Upper lobe of right lung (tissue), 1 donor: ENCODE measurements at regions not wholly inside any gene's neighbourhood (a gene's known extent, or its start where the extent isn't known, plus 50 kb on each side); places are given as distances from the start of the nearest gene placed in this dataset.
"Not testable (repeated sequence)": the region's sequence is repeated elsewhere in the genome, so short reads cannot be mapped to it uniquely, and the experiment has no call there.

Experiments
- ATAC-seq: fragments of 200-7000 bp; cut with Tn5 transposase; one replicate; pipeline ENCODE4 v1.9.1; 2020; ENCODE audit warnings: mild to moderate bottlenecking, moderate library complexity
- DNase-seq: peaks from one replicate; pipeline ENCODE4 v3.0.0-alpha.2; 2020
- H3K27ac ChIP-seq: fragments of 200-600 bp; one replicate; pipeline ENCODE4 v1.8.0; 2022
- H3K27me3 ChIP-seq: fragments of 200-600 bp; one replicate; pipeline ENCODE4 v1.8.0; 2022; ENCODE audit warnings: mild to moderate bottlenecking
- H3K36me3 ChIP-seq: fragments of 200-600 bp; one replicate; pipeline ENCODE4 v1.8.0; 2022
- H3K4me1 ChIP-seq: fragments of 200-600 bp; one replicate; pipeline ENCODE4 v1.8.0; 2022
- H3K4me3 ChIP-seq: fragments of 200-600 bp; one replicate; pipeline ENCODE4 v1.8.0; 2022; ENCODE audit warnings: mild to moderate bottlenecking
- H3K9me3 ChIP-seq: fragments of 200-600 bp; one replicate; pipeline ENCODE4 v1.8.0; 2022
- intact Hi-C: fragments of 100-400 bp; cut with DNase I; formaldehyde crosslinking; loops from one replicate; pipeline ENCODE4 v1.11.0; 2022
- TF ChIP-seq, protein P1 (sequence below): fragments of 200-600 bp; IDR thresholded peaks from one replicate; pipeline ENCODE4 v1.8.0; 2022; ENCODE audit warnings: antibody characterized with exemption
- donor health status: DM: no; HTN: yes; CAD: no; lungs with severe emphysema.

DNA sequence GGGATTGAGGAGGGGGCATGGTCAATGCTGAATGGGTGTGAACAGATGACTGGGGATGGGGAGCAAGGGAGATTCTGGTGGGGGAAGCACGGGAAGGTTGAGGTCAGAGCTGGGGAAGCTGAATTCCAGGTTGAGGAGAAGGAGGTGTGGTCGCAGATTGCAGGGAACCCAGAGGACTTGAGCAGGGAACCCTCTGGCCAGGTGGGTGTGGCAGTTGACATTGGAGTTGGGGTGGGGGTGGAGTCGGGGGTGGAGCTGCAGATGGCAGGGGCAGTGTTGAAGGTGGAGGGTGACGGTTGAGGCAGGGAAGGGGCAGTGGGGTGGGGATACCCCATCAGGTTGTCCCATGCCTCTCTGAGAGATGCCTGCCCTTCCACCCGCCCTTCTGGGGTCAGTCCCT, 94.7 kb downstream of the WTIP start:
- intact Hi-C loops = no loop called here
- no peaks in the 10 kb centered on the region for H3K4me1 ChIP-seq
- H3K27me3 ChIP-seq = no peaks in the 10 kb centered on the region
- no peak for DNase-seq
- no peak overlapping the region for H3K4me3 ChIP-seq
- no peak for ATAC-seq
- H3K36me3 ChIP-seq = no peaks in the 10 kb centered on the region
- H3K27ac ChIP-seq = no peak overlapping the region
- no peaks in the 10 kb centered on the region for H3K9me3 ChIP-seq
- TF ChIP-seq, protein P1, sequence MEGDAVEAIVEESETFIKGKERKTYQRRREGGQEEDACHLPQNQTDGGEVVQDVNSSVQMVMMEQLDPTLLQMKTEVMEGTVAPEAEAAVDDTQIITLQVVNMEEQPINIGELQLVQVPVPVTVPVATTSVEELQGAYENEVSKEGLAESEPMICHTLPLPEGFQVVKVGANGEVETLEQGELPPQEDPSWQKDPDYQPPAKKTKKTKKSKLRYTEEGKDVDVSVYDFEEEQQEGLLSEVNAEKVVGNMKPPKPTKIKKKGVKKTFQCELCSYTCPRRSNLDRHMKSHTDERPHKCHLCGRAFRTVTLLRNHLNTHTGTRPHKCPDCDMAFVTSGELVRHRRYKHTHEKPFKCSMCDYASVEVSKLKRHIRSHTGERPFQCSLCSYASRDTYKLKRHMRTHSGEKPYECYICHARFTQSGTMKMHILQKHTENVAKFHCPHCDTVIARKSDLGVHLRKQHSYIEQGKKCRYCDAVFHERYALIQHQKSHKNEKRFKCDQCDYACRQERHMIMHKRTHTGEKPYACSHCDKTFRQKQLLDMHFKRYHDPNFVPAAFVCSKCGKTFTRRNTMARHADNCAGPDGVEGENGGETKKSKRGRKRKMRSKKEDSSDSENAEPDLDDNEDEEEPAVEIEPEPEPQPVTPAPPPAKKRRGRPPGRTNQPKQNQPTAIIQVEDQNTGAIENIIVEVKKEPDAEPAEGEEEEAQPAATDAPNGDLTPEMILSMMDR = no peak

DNA sequence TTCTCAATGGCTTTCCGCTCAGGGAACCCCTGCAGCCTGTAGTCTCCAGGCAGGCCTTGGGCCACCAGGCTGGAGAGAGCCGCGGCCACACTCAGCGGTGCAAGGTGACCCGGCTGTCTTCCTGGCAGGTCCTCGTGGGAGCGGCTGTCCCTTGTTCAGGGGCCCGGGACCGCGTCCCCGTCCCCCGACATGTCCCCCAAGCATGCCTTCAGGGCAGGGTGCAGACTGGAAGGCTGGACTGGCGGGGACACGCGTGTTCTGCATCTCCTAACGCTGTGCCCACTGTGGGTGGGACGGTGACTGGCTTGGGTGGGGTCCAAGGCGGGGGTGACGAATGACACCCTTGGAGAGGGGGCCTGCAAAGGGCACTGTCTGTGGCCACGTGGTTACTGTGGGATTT, 93.6 kb downstream of the WTIP start:
- ATAC-seq = no peak
- Histone ChIP-seq H3K27ac (no peak overlapping the region), H3K4me1 (no peaks in the 10 kb centered on the region), H3K36me3 (no peaks in the 10 kb centered on the region), H3K27me3 (no peaks in the 10 kb centered on the region), H3K4me3 (no peak overlapping the region), H3K9me3 (peaks cover 4% of the 10 kb centered on the region)
- DNase-seq = no peak
- intact Hi-C loops = no loop called here
- TF ChIP-seq, protein P1 = no peak

DNA sequence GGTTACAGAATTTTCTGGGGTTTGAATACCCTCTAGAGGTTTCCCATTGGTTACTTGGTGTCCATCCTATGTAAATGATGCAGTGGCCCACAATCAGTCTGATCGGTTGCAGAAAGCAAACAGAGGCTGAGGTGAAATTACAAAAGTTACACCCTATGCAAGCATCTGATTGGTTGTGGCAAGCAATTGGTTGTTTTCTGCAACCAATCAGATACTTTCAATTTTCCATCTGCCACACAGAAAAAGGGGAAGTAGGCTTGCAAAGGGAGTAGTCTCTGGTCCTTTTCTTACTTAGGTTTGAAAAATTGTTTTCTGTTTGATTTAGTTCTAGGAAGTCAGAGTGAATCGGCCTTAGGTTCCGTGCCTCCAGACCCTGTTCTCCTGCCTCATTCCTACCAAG, 93.1 kb downstream of the WTIP start:
- Histone ChIP-seq H3K9me3 (peaks cover 4% of the 10 kb centered on the region), H3K27me3 (no peaks in the 10 kb centered on the region), H3K4me1 (no peaks in the 10 kb centered on the region), H3K4me3 (no peak overlapping the region), H3K36me3 (no peaks in the 10 kb centered on the region), H3K27ac (no peak overlapping the region)
- TF ChIP-seq, protein P1 = no peak
- ATAC-seq (no peak), DNase-seq (no peak)
- intact Hi-C loops = no loop called here

DNA sequence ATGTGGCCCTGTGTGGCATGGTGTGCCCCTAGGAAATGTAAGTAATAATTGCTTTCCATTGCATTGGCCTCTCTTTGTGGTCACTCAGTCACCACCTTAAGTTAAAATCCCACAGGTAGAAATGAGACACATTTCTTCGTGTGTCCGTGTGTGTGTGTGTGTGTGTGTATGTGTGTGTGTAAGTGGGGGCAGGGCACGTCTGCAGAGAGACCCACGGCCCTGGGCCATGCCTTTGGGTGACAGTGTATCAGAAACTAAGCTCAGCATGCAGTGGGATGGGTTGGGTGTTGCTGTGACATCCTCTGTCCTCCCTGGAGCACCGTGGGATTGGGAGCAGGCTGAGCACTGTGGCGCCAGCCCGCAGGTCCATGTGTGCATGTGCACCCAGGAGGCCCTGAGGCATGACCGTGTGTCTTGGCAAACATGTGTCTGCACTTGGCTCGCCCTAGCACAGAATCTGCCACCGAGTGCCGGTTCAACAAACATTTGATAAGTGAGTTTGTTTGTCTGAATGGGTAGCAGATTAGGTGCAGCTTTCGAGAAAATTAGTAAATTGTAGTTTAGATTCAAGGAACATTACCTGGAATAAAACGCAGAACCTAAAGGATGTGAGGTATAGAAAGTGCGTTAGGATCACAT, 91.8 kb downstream of the WTIP start:
- intact Hi-C loops = no loop called here
- TF ChIP-seq, protein P1 = no peak
- no peak overlapping the region for H3K27ac ChIP-seq
- H3K4me1 ChIP-seq = no peaks in the 10 kb centered on the region
- DNase-seq (no peak), ATAC-seq (no peak)
- no peaks in the 10 kb centered on the region for H3K27me3 ChIP-seq
- peaks cover 4% of the 10 kb centered on the region for H3K9me3 ChIP-seq
- no peaks in the 10 kb centered on the region for H3K36me3 ChIP-seq
- H3K4me3 ChIP-seq = no peak overlapping the region

DNA sequence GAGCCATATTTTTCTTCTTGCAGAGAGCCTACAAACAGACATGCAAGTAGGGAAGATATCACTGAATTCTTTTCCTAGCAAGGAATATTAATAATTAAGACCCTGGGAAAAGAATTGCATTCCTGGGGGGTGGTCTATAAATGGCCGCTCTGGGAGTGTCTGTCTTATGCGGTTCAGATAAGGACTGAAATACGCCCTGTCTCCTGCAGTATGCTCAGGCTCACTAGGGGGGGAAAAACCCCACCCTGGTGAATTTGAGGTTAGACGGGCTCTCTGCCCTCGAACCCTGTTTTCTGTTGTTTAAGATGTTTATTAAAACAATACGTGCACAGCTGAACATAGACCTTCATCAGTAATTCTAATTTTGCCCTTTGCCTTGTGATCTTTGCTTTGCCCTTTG, 88.6 kb downstream of the WTIP start:
- H3K36me3 ChIP-seq, DNase-seq, intact Hi-C loops, H3K4me3 ChIP-seq, H3K27ac ChIP-seq, H3K27me3 ChIP-seq, H3K9me3 ChIP-seq, ATAC-seq, H3K4me1 ChIP-seq: not testable (repeated sequence)

DNA sequence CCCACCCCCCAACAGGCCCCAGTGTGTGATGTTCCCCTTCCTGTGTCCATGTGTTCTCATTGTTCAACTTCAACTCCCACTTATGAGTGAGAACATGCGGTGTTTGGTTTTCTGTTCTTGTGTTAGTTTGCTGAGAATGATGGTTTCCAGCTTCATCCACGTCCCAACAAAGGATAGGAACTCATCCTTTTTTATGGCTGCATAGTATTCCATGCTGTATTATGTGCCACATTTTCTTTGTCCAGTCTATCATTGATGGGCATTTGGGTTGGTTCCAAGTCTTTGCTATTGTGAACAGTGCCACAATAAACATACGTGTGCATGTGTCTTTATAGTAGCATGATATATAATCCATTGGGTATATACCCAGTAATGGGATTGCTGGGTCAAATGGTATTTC, 80.8 kb downstream of the WTIP start:
- ATAC-seq, H3K4me1 ChIP-seq, H3K27me3 ChIP-seq, DNase-seq, H3K27ac ChIP-seq, H3K9me3 ChIP-seq, H3K4me3 ChIP-seq, intact Hi-C loops, H3K36me3 ChIP-seq: not testable (repeated sequence)
